ENCODE measurements at regions not wholly inside any gene's neighbourhood (a gene's known extent, or its start where the extent isn't known, plus 50 kb on each side); places are given as distances from the start of the nearest gene placed in this dataset.
A peak's percentile ranks its signal among the peaks of the same experiment; 100 is the strongest.

DNA sequence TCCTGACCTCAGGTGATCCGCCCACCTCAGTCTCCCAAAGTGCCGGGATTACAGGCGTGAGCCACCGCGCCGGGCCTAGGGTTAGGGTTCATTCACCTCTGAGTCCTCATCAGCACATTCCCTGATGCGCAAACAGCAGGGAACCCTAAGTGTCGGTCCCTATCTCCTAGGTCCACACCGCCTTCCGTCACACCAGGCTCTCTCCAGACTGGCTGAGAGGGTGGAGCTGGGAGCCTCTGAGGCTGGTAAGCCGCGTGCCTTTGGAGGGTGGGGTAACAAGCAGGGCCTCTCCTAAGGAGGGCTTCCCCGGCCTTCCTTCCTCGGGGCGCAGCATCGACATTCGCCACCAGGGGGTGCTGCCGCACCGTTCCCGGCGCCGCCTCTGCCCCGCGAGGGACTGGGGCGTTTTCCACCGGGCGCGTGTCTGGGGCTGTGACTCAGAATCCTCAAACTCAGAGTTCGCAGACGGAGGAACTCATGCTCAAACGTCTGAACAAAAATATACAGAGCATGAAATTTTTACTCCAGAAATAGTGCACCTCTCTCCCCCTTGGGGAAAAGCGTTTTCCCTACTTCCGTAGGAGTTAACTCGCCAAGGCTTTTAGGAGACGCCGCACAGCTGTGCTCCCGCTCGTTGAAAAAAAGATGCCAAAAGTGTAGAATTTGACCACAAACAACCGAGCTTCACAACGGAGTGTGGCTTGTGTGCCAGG, 63.9 kb upstream of the ASAP2 start:
- Histone ChIP-seq H3K27me3 (no peaks in the 10 kb centered on the region), H3K4me3 (peak overlapping the region; percentile 14 to 37 (median 31)), H3K27ac (replicated peaks in 1 of 4) (peak overlapping the region; percentile 60 to 66 (median 62)), H3K4me1 (peaks cover 10 to 33% (median 30%) of the 10 kb centered on the region in 4 donors), H3K9me3 (no peaks in the 10 kb centered on the region), H3K36me3 (no peaks in the 10 kb centered on the region)
- TF ChIP-seq, protein P1, sequence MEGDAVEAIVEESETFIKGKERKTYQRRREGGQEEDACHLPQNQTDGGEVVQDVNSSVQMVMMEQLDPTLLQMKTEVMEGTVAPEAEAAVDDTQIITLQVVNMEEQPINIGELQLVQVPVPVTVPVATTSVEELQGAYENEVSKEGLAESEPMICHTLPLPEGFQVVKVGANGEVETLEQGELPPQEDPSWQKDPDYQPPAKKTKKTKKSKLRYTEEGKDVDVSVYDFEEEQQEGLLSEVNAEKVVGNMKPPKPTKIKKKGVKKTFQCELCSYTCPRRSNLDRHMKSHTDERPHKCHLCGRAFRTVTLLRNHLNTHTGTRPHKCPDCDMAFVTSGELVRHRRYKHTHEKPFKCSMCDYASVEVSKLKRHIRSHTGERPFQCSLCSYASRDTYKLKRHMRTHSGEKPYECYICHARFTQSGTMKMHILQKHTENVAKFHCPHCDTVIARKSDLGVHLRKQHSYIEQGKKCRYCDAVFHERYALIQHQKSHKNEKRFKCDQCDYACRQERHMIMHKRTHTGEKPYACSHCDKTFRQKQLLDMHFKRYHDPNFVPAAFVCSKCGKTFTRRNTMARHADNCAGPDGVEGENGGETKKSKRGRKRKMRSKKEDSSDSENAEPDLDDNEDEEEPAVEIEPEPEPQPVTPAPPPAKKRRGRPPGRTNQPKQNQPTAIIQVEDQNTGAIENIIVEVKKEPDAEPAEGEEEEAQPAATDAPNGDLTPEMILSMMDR (IDR thresholded peaks at IDR 0.05) = peak in 2 of 3 experiments; percentile 98 to 100
- TF ChIP-seq POLR2A (IDR thresholded peaks at IDR 0.05; ENCODE audit: low read depth) (no peak), EP300 (IDR thresholded peaks at IDR 0.05) (no peak), POLR2AphosphoS5 (IDR thresholded peaks at IDR 0.05) (peak; percentile 65 to 83)
- intact Hi-C loops (cut with DNase I) = loop anchor here (1.0 to 5.0 kb wide), 3 partner anchors 64 to 280 kb away; partner anchors contain the start of genes ASAP2, CPSF3 and ITGB1BP1
- WGBS = 12% methylated on average over 24 of the region's 40 CpGs
- DNase-seq (ENCODE audit: extremely low spot score) = peak; percentile 97

DNA sequence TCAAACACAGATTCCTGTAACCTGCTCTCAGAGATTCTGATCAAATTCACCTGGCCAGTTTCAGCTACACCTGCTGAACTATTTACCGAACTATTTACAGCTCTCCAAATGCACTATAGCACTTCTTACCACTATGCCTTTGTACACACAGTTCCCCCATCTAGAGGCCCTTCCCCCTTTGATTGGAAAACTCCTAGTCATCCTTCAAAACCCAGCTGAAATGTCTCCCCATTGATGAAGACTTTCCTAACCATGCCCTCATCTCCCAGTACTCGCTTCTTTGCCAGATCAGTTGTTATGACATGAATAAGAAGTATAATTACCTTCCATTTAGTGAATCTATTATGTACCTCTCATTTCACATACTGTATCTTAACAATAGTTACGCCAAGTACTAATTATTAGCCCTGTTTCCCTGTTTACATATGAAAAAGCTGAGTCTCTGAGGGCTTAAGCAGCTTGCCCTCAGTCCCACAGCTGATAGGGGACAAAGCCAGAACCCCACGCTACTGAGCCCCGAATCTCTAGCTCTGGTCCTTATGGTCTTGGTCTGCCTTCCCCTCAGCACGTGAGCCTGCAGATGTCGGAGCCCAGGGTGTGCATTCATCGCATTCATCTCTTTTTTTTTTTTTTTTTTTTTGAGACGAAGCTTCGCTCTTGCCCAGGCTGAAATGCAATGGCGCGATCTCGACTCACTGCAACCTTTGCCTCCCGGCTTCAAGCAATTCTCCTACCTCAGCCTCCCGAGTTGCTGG, 64.7 kb upstream of the ASAP2 start:
- Histone ChIP-seq H3K4me1 (peaks cover 10 to 33% (median 30%) of the 10 kb centered on the region in 4 donors), H3K27ac (replicated peaks in 1 of 4) (peak overlapping the region in 3 of 4 donors; percentile 60 to 66 (median 60)), H3K9me3 (no peaks in the 10 kb centered on the region), H3K27me3 (no peaks in the 10 kb centered on the region), H3K36me3 (no peaks in the 10 kb centered on the region), H3K4me3 (no peak overlapping the region)
- TF ChIP-seq EP300 (IDR thresholded peaks at IDR 0.05) = no peak
- TF ChIP-seq, protein P1 (IDR thresholded peaks at IDR 0.05) = no peak
- no peak for TF ChIP-seq POLR2AphosphoS5 (IDR thresholded peaks at IDR 0.05)
- TF ChIP-seq POLR2A (IDR thresholded peaks at IDR 0.05; ENCODE audit: low read depth) = no peak
- 92% methylated on average over 15 of the region's 15 CpGs for WGBS
- intact Hi-C loops (cut with DNase I) = loop anchor here (1.0 to 5.0 kb wide), 3 partner anchors 65 to 280 kb away; partner anchors contain the start of genes ASAP2, CPSF3 and ITGB1BP1
- no peak for DNase-seq (ENCODE audit: extremely low spot score)

DNA sequence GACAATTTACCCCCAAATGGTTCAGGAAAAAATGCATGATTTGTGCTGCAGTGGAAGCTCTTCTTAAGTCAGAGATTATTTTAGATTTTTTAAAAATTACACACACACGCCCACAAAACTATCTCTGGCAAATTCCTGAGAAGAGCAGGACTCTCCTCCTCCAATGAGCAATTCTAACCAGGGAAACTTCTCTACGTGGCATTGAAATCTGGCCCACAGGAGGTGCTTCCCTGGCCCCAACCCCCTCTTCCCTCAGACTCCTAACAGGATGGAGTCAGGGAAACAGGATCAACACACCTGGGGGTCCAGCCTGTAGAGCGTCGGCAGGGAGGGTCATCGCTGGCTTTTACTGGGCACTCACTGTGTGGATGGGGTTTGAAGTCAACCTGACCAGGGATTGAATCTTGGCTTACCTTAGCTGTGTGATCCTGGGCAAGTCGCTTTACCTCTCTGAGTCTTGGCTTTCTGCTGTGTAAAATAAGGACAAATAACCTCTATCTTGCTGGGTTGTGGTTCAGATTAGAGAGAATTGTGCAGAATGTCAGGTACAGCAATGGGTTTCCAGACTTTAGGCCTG, 65.4 kb upstream of the ASAP2 start:
- Histone ChIP-seq H3K27ac (replicated peaks in 1 of 4) (no peak overlapping the region), H3K27me3 (no peaks in the 10 kb centered on the region), H3K4me1 (peaks cover 10 to 33% (median 30%) of the 10 kb centered on the region in 4 donors), H3K4me3 (no peak overlapping the region), H3K9me3 (no peaks in the 10 kb centered on the region), H3K36me3 (no peaks in the 10 kb centered on the region)
- 88% methylated on average over 6 of the region's 6 CpGs for WGBS
- intact Hi-C loops (cut with DNase I) = loop anchor here (5.0 kb wide), 1 partner anchor 281 kb away; the partner anchor contains the start of genes CPSF3 and ITGB1BP1
- no peak for DNase-seq (ENCODE audit: extremely low spot score)
- TF ChIP-seq POLR2A (IDR thresholded peaks at IDR 0.05; ENCODE audit: low read depth) = no peak
- TF ChIP-seq, protein P1 (IDR thresholded peaks at IDR 0.05) = no peak
- TF ChIP-seq POLR2AphosphoS5 (IDR thresholded peaks at IDR 0.05) = no peak
- TF ChIP-seq EP300 (IDR thresholded peaks at IDR 0.05) = no peak

DNA sequence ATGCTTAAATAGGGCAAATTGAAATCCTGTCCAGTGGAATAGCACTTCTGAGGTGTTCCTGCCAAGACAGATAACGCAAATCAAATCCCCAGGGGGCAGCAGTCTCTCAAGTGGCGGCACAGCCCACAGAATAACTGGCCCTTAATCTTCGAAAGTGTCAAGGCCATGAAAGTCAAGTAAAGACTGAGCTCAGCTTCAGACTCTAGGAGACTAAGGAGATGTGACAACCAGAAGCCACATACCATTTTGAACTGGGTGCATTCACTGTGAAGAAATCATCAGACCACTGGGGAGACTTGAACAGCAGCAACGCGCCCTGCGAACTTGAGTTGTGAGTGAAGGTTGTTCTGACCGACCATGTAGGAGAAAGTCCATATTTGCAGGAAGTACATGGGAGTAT, 66.0 kb upstream of the ASAP2 start:
- WGBS = 89% methylated on average over 7 of the region's 7 CpGs
- no peaks in the 10 kb centered on the region for H3K36me3 ChIP-seq
- no peak overlapping the region for H3K27ac ChIP-seq (replicated peaks in 1 of 4)
- no peaks in the 10 kb centered on the region for H3K9me3 ChIP-seq
- peaks cover 10 to 33% (median 30%) of the 10 kb centered on the region in 4 donors for H3K4me1 ChIP-seq
- H3K27me3 ChIP-seq = no peaks in the 10 kb centered on the region
- no peak overlapping the region for H3K4me3 ChIP-seq
- intact Hi-C loops (cut with DNase I) = loop anchor here (5.0 kb wide), 1 partner anchor 282 kb away; the partner anchor contains the start of genes CPSF3 and ITGB1BP1
- DNase-seq (ENCODE audit: extremely low spot score) = no peak
- no peak for TF ChIP-seq POLR2A (IDR thresholded peaks at IDR 0.05; ENCODE audit: low read depth)
- no peak for TF ChIP-seq EP300 (IDR thresholded peaks at IDR 0.05)
- TF ChIP-seq POLR2AphosphoS5 (IDR thresholded peaks at IDR 0.05) = no peak
- TF ChIP-seq, protein P1 (IDR thresholded peaks at IDR 0.05) = no peak

All from esophagus muscularis mucosa (tissue), 4 donors.